T-helper 2 cell treated with Interferon-gamma antibody and Interleukin-4, amounts not matched to agents 5 μg/mL and 100 μg/mL, for 36 hours (primary cell): ENCODE measurements at regions not wholly inside any gene's neighbourhood (a gene's known extent, or its start where the extent isn't known, plus 50 kb on each side); places are given as distances from the start of the nearest gene placed in this dataset.
A peak's percentile ranks its signal among the peaks of the same experiment; 100 is the strongest.

Experiments
- DNase-seq: peaks from one replicate; pipeline ENCODE4 v3.0.0; 2021; ENCODE audit warnings: low spot score
- H3K27ac Mint-ChIP-seq: one replicate; pipeline ENCODE4 v1.8.0; 2021; ENCODE audit warnings: mild to moderate bottlenecking, mixed read lengths
- H3K27me3 Mint-ChIP-seq: one replicate; pipeline ENCODE4 v1.8.0; 2021; ENCODE audit warnings: low read depth, mixed read lengths
- H3K36me3 Mint-ChIP-seq: one replicate; pipeline ENCODE4 v1.8.0; 2021; ENCODE audit warnings: low read depth, mixed read lengths
- H3K4me1 Mint-ChIP-seq: one replicate; pipeline ENCODE4 v1.8.0; 2021; ENCODE audit warnings: low read depth, mixed read lengths
- H3K4me3 Mint-ChIP-seq: one replicate; pipeline ENCODE4 v1.8.0; 2022; ENCODE audit warnings: mild to moderate bottlenecking, moderate library complexity, mixed read lengths
- H3K9me3 Mint-ChIP-seq: one replicate; pipeline ENCODE4 v1.8.0; 2021; ENCODE audit warnings: mixed read lengths

DNA sequence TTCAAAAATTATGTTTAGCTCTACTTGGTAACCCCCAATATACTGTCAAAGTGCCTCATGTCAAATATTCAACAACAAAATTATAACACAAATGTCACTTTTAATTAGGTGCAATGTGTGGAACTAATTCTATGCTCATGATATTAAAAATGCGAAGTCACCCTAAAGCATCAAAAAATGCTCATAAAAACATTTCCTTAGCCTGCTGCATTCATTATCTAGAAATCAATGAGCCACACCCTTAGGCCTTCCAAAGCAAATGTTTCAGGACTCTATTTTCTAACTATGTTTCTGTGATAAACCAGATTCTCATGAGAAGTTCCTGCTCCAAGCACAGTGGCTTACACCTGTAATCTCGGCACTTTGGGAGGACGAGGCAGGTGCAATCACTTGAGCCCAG, 75.0 kb upstream of the ANK3 start:
- Mint-ChIP-seq H3K36me3 (no peaks in the 10 kb centered on the region), H3K27ac (no peak overlapping the region), H3K4me1 (no peaks in the 10 kb centered on the region), H3K9me3 (no peaks in the 10 kb centered on the region), H3K27me3 (no peaks in the 10 kb centered on the region), H3K4me3 (no peak overlapping the region)
- DNase-seq, result no peak

- no peak overlapping the region for H3K27ac Mint-ChIP-seq
- H3K36me3 Mint-ChIP-seq, result no peaks in the 10 kb centered on the region
- DNase-seq, result no peak
- no peaks in the 10 kb centered on the region for H3K4me1 Mint-ChIP-seq
- no peaks in the 10 kb centered on the region for H3K27me3 Mint-ChIP-seq
- no peaks in the 10 kb centered on the region for H3K9me3 Mint-ChIP-seq
- no peak overlapping the region for H3K4me3 Mint-ChIP-seq
Observed at GRCh38 chr10:60463746-60464145, 74.1 kb upstream of the ANK3 start.

DNA sequence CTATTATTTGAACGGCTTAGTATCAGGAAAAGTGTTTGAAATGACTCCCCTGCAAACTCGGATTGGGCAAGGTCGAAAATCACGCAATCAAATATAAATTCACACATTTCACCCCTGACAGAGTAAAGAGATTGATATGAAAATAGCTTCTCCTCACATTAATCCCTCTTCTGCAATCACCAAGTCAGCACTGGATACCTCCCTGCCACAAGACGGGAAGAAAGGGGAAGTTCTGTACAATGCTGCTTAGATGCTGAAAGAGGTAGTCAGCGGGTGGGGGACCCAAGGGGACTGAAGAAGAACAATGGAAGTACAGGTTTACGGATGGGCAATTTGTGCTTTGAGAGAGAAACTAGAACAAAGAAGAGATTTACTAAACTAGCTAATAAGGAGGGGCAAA, 72.0 kb upstream of the ANK3 start:
- Mint-ChIP-seq H3K27me3 (no peaks in the 10 kb centered on the region), H3K27ac (no peak overlapping the region), H3K9me3 (no peaks in the 10 kb centered on the region), H3K4me3 (no peak overlapping the region), H3K36me3 (no peaks in the 10 kb centered on the region), H3K4me1 (peaks cover 2% of the 10 kb centered on the region)
- no peak for DNase-seq

GRCh38 chr10:60459701-60460457, 70.2 kb upstream of the ANK3 start:
- Mint-ChIP-seq H3K4me1 (peaks cover 2% of the 10 kb centered on the region), H3K9me3 (no peaks in the 10 kb centered on the region), H3K27me3 (no peaks in the 10 kb centered on the region), H3K27ac (no peak overlapping the region), H3K4me3 (no peak overlapping the region), H3K36me3 (no peaks in the 10 kb centered on the region)
- no peak for DNase-seq

DNA sequence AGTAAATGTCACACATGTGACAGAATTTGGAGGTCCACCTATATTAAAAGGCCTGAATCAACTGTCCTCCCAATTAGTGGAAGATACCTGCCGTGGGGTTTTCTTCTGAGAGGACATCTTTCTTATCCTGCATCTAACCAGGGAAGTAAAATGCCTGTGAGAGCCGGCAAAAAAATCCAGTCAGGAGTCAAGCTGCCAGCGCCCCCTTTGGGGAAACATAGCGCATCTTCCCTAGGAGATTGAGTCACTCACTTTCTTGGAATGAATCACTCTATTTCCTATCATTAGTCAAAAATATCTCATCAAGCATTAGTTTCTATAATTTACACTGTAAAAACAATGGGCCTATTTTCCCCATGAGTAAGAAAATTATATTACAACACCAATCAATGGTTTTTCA, 66.4 kb upstream of the ANK3 start:
- H3K36me3 Mint-ChIP-seq, result no peaks in the 10 kb centered on the region
- peaks cover 2% of the 10 kb centered on the region for H3K4me1 Mint-ChIP-seq
- H3K27me3 Mint-ChIP-seq, result no peaks in the 10 kb centered on the region
- H3K9me3 Mint-ChIP-seq, result no peaks in the 10 kb centered on the region
- H3K27ac Mint-ChIP-seq, result no peak overlapping the region
- H3K4me3 Mint-ChIP-seq, result no peak overlapping the region
- no peak for DNase-seq

- no peaks in the 10 kb centered on the region for H3K27me3 Mint-ChIP-seq
- H3K9me3 Mint-ChIP-seq, result no peaks in the 10 kb centered on the region
- H3K4me1 Mint-ChIP-seq, result peaks cover 2% of the 10 kb centered on the region
- no peak for DNase-seq
- no peaks in the 10 kb centered on the region for H3K36me3 Mint-ChIP-seq
- no peak overlapping the region for H3K4me3 Mint-ChIP-seq
- H3K27ac Mint-ChIP-seq, result no peak overlapping the region
Observed at GRCh38 chr10:60454336-60454735, 64.7 kb upstream of the ANK3 start.

- no peak overlapping the region for H3K4me3 Mint-ChIP-seq
- no peak for DNase-seq
- H3K9me3 Mint-ChIP-seq, result no peaks in the 10 kb centered on the region
- no peaks in the 10 kb centered on the region for H3K36me3 Mint-ChIP-seq
- H3K27me3 Mint-ChIP-seq, result no peaks in the 10 kb centered on the region
- H3K27ac Mint-ChIP-seq, result no peak overlapping the region
- no peaks in the 10 kb centered on the region for H3K4me1 Mint-ChIP-seq
Observed at GRCh38 chr10:60453036-60453435, 63.4 kb upstream of the ANK3 start.

- no peaks in the 10 kb centered on the region for H3K36me3 Mint-ChIP-seq
- no peaks in the 10 kb centered on the region for H3K27me3 Mint-ChIP-seq
- peaks cover 8% of the 10 kb centered on the region for H3K4me1 Mint-ChIP-seq
- no peak for DNase-seq
- no peak overlapping the region for H3K27ac Mint-ChIP-seq
- H3K9me3 Mint-ChIP-seq, result no peaks in the 10 kb centered on the region
- H3K4me3 Mint-ChIP-seq, result no peak overlapping the region
Observed at GRCh38 chr10:60450291-60450690, 60.6 kb upstream of the ANK3 start.

DNA sequence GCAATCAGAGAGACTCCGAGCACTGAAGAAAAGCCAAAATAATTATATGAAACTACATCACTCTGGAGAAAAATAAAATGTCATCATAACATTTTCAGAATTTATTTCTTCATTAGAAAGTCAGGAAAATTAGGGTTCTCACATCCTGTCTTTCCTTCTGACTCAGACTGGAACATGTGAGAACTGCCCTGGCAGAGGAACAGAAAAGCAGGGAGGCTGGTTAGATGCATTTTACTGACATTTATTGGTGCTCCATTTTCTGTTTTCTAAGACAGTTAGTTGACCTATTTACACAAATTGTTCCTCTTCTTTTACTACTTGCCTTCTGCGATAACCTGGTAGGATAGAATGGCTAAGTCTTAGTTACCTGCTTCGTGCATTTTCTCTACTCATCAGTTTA, 58.6 kb upstream of the ANK3 start:
- H3K27ac Mint-ChIP-seq, result no peak overlapping the region
- peaks cover 8% of the 10 kb centered on the region for H3K4me1 Mint-ChIP-seq
- no peaks in the 10 kb centered on the region for H3K36me3 Mint-ChIP-seq
- no peak for DNase-seq
- no peak overlapping the region for H3K4me3 Mint-ChIP-seq
- no peaks in the 10 kb centered on the region for H3K9me3 Mint-ChIP-seq
- H3K27me3 Mint-ChIP-seq, result no peaks in the 10 kb centered on the region

DNA sequence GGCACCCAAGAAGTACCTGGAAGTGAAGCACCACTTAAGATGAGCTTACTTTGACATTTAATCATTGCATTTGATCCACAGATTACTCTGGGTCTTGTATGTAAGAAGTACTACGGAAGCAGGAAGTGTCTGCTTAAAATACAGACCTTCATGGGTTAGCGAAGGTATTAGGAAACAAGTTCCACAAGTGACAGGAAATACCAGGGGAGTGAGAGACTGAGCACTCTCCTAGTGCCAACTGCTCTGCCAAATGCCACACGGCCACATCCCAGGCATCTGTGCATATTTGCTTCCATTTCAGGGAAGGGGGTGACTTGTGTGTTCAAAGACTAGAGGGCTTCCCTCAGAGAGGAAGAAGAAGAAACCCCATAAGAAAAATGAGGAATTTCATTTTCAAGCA, 57.2 kb upstream of the ANK3 start:
- Mint-ChIP-seq H3K36me3 (no peaks in the 10 kb centered on the region), H3K4me3 (no peak overlapping the region), H3K9me3 (no peaks in the 10 kb centered on the region), H3K27me3 (no peaks in the 10 kb centered on the region), H3K4me1 (peaks cover 8% of the 10 kb centered on the region), H3K27ac (peak overlapping the region; percentile 31)
- no peak for DNase-seq

GRCh38 chr10:60446070-60446833, 56.6 kb upstream of the ANK3 start:
- Mint-ChIP-seq H3K27me3 (no peaks in the 10 kb centered on the region), H3K36me3 (no peaks in the 10 kb centered on the region), H3K27ac (no peak overlapping the region), H3K9me3 (no peaks in the 10 kb centered on the region), H3K4me1 (peaks cover 8% of the 10 kb centered on the region), H3K4me3 (no peak overlapping the region)
- no peak for DNase-seq

GRCh38 chr10:60444494-60445064, 54.9 kb upstream of the ANK3 start:
- H3K4me1 Mint-ChIP-seq, result peaks cover 8% of the 10 kb centered on the region
- no peak overlapping the region for H3K27ac Mint-ChIP-seq
- H3K27me3 Mint-ChIP-seq, result no peaks in the 10 kb centered on the region
- DNase-seq, result no peak
- H3K9me3 Mint-ChIP-seq, result no peaks in the 10 kb centered on the region
- no peaks in the 10 kb centered on the region for H3K36me3 Mint-ChIP-seq
- H3K4me3 Mint-ChIP-seq, result no peak overlapping the region

DNA sequence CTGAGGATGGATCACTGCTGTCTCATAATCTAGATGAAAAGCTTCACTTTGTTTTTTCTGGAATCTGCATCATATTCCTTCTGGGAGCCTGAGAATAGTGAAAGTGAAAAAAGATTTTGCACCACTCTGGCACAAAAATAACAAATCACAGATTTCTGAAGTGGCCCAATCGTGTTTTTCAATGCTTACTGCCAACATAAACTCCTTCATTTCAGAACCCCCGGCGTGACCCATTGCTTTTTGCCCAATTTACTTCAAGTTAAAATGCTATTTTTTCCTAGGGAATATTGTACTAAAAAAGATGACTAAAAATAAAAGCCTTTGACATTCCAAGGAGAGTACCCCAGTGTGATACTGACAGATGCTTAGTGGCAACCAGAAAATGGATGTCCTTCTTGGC, 53.7 kb upstream of the ANK3 start:
- Mint-ChIP-seq H3K27ac (no peak overlapping the region), H3K4me1 (peaks cover 8% of the 10 kb centered on the region), H3K4me3 (no peak overlapping the region), H3K9me3 (no peaks in the 10 kb centered on the region), H3K36me3 (no peaks in the 10 kb centered on the region), H3K27me3 (no peaks in the 10 kb centered on the region)
- no peak for DNase-seq

- H3K27me3 Mint-ChIP-seq, result no peaks in the 10 kb centered on the region
- peaks cover 1% of the 10 kb centered on the region for H3K4me1 Mint-ChIP-seq
Observed at GRCh38 chr10:60441515-60441914, 51.8 kb upstream of the ANK3 start.

More at GRCh38 chr10:60441515-60441914, 51.8 kb upstream of the ANK3 start:
- DNase-seq, result no peak
- Mint-ChIP-seq H3K36me3 (no peaks in the 10 kb centered on the region), H3K4me3 (no peak overlapping the region), H3K9me3 (no peaks in the 10 kb centered on the region), H3K27ac (no peak overlapping the region)
